ENCODE measurements at regions not wholly inside any gene's neighbourhood (a gene's known extent, or its start where the extent isn't known, plus 50 kb on each side); places are given as distances from the start of the nearest gene placed in this dataset.

GRCh38 chr22:25282346-25282670 is 62.9 kb downstream of the CRYBB2 start:
- TF ChIP-seq CTCF (IDR thresholded peaks at IDR 0.05), result no peak
- TF ChIP-seq POLR2A (IDR thresholded peaks at IDR 0.05), result no peak
